ENCODE measurements at regions not wholly inside any gene's neighbourhood (a gene's known extent, or its start where the extent isn't known, plus 50 kb on each side); places are given as distances from the start of the nearest gene placed in this dataset.

DNA sequence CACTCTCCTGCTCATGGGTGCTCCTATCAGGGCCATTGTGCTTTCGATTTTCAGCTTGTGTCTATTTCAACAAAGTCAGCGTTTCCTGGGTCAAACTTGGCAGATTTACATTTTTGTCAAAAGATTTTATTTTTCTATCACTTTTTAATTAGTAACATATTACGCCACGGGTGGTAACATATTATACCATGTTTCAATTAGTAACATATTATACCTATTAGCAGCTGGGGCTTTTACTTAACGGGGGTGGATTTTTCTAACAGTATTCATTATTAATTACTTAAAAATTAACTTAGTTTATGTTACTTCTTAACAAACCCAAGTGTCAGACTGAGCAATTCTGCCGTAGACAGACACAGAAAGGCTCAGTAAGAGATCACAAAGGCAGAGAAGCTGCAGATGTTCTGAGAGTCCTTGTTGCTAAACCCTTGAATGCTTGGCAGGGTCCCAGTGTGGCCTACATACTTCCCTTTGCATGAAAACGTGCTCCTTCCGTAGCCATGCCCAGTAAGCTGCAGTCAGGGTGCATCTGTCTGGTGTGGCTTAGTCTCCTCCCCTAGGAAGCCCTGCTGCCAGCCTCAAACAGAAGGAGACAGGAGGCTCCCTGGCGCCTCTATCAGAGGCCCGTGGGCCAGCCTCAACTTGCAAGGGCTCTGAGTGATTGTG, 263.1 kb upstream of the CXCL12 start:
- H3K14ac ChIP-seq (ENCODE audit: low read length) = no peak overlapping the region
- H3K79me2 ChIP-seq (ENCODE audit: control insufficient read depth, insufficient read depth, low read length, poor library complexity) = no peaks in the 10 kb centered on the region
- no peak overlapping the region for H4K8ac ChIP-seq (ENCODE audit: low read depth, low read length)
- no peak overlapping the region for H3K4me2 ChIP-seq (ENCODE audit: low read length)
- no peaks in the 10 kb centered on the region for H3K79me1 ChIP-seq (ENCODE audit: low read length)
- H4K91ac ChIP-seq (ENCODE audit: low read depth, low read length) = no peak overlapping the region
- H3K27me3 ChIP-seq (ENCODE audit: insufficient read depth, low read length) = no peaks in the 10 kb centered on the region
- no peak overlapping the region for H2AK5ac ChIP-seq (ENCODE audit: low read length)
- no peak overlapping the region for H2BK120ac ChIP-seq (ENCODE audit: insufficient read depth, low read length, poor library complexity)
- no peaks in the 10 kb centered on the region for H3K9me3 ChIP-seq (ENCODE audit: insufficient read depth, low read depth, low read length)
- H3K18ac ChIP-seq (ENCODE audit: low read length) = no peak overlapping the region
- no peaks in the 10 kb centered on the region for H3K36me3 ChIP-seq (ENCODE audit: control insufficient read depth in 1 of 2, insufficient read depth in 2 of 2, low read length in 2 of 2)
- no peak overlapping the region for H3K23ac ChIP-seq (ENCODE audit: low read length)
- H3K4ac ChIP-seq (ENCODE audit: low read depth, low read length) = no peak overlapping the region
- no peak overlapping the region for H2BK5ac ChIP-seq (ENCODE audit: low read depth, low read length, poor library complexity)
- H3K4me1 ChIP-seq (ENCODE audit: control insufficient read depth in 1 of 2, insufficient read depth in 2 of 2, low read length in 2 of 2) = no peaks in the 10 kb centered on the region
- no peak overlapping the region for H3K27ac ChIP-seq (ENCODE audit: low read depth, low read length)
- no peak overlapping the region for H2BK12ac ChIP-seq (ENCODE audit: low read length)
- no CpG with 5 or more reads among the region's 10 CpGs for WGBS (ENCODE audit: extremely low coverage, insufficient coverage, insufficient read length)
- DNase-seq = no peak
- H2AFZ ChIP-seq (ENCODE audit: insufficient read depth, low read length, poor library complexity) = no peak overlapping the region
- H4K12ac ChIP-seq (ENCODE audit: low read depth, low read length) = no peak overlapping the region
- H3K4me3 ChIP-seq (ENCODE audit: low read depth, low read length) = no peak overlapping the region
- H3K9ac ChIP-seq (ENCODE audit: low read length) = no peak overlapping the region

DNA sequence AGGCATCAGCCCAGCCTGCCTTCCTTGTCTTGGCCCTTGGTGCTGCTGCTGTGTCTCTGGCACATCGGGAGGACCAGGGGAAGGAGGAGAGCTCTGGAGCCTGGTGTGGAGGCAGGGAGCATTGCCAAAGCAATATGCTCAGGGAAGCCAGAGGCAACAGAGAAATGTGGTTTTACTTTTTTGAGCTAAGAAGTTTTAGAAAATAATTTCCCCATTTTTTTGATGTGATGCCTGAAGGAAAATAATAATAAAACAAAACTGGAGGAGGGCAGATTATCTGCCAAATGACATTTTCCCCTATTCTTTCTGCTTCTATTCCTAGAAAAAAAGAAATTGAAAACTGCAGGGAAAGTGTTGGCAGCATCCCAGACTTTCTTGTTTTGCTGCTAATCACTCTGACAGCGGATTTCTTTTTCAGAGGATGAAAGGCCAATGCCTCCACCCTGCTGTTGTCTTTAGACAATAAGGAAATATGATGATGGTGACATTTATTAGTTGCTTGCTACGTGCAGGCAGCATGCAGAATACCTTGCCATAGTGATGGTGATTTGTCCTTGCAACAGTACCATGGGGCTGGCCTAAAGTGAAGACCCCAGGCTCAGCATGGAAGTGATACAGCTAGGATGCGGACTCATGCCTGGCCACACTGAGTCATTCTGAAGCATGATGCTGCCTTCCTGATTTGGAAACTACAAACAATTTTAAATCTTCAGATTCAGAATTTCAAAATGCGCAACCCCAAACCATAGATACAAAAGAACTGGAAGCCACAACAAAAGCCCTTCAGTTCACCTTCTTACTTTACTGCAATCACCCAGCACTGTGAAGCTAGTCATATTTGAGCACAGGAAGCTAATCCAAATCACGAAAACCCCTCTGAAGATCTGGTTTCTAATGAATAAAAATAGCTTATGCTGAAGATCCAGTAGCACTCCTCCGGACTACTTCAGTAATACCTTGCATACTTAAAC, 260.2 kb upstream of the TMEM72 start:
- H4K12ac ChIP-seq (ENCODE audit: low read depth, low read length) = no peak overlapping the region
- no peak overlapping the region for H2BK12ac ChIP-seq (ENCODE audit: low read length)
- WGBS (ENCODE audit: extremely low coverage, insufficient coverage, insufficient read length) = no CpG with 5 or more reads among the region's 7 CpGs
- DNase-seq = no peak
- no peaks in the 10 kb centered on the region for H3K79me1 ChIP-seq (ENCODE audit: low read length)
- H3K27ac ChIP-seq (ENCODE audit: low read depth, low read length) = no peak overlapping the region
- no peak overlapping the region for H3K4me2 ChIP-seq (ENCODE audit: low read length)
- H2AK5ac ChIP-seq (ENCODE audit: low read length) = no peak overlapping the region
- no peaks in the 10 kb centered on the region for H3K36me3 ChIP-seq (ENCODE audit: control insufficient read depth in 1 of 2, insufficient read depth in 2 of 2, low read length in 2 of 2)
- H4K91ac ChIP-seq (ENCODE audit: low read depth, low read length) = no peak overlapping the region
- H3K18ac ChIP-seq (ENCODE audit: low read length) = no peak overlapping the region
- no peaks in the 10 kb centered on the region for H3K27me3 ChIP-seq (ENCODE audit: insufficient read depth, low read length)
- no peak overlapping the region for H3K23ac ChIP-seq (ENCODE audit: low read length)
- no peak overlapping the region for H3K9ac ChIP-seq (ENCODE audit: low read length)
- H3K14ac ChIP-seq (ENCODE audit: low read length) = no peak overlapping the region
- H3K79me2 ChIP-seq (ENCODE audit: control insufficient read depth, insufficient read depth, low read length, poor library complexity) = no peaks in the 10 kb centered on the region
- no peak overlapping the region for H2AFZ ChIP-seq (ENCODE audit: insufficient read depth, low read length, poor library complexity)
- H3K4me3 ChIP-seq (ENCODE audit: low read depth, low read length) = no peak overlapping the region
- H3K9me3 ChIP-seq (ENCODE audit: insufficient read depth, low read depth, low read length) = no peaks in the 10 kb centered on the region
- H3K4me1 ChIP-seq (ENCODE audit: control insufficient read depth in 1 of 2, insufficient read depth in 2 of 2, low read length in 2 of 2) = no peaks in the 10 kb centered on the region
- no peak overlapping the region for H4K8ac ChIP-seq (ENCODE audit: low read depth, low read length)
- H2BK5ac ChIP-seq (ENCODE audit: low read depth, low read length, poor library complexity) = no peak overlapping the region
- H2BK120ac ChIP-seq (ENCODE audit: insufficient read depth, low read length, poor library complexity) = no peak overlapping the region
- H3K4ac ChIP-seq (ENCODE audit: low read depth, low read length) = no peak overlapping the region

DNA sequence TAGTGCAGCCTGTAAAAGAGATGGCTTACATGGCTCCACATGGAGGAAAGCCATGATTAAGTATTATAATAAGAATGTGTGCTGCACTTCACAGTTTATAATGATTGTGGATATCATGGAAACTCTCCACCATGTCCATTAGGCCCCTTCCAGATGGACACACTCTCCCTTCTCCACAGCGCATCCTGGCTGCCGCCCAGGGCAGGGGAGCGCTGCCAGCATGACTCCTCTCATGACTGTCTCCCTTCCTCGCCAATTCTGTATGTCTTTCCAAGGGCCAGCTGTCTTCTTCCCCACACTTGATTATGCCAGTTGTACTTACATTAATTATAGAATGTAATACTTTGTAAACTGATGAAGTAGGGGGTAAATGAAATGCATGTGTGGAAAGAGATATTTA, 259.3 kb upstream of the TMEM72 start:
- H2BK5ac ChIP-seq (ENCODE audit: low read depth, low read length, poor library complexity) = no peak overlapping the region
- no peak overlapping the region for H3K9ac ChIP-seq (ENCODE audit: low read length)
- no CpG with 5 or more reads among the region's 4 CpGs for WGBS (ENCODE audit: extremely low coverage, insufficient coverage, insufficient read length)
- no peak overlapping the region for H3K4me2 ChIP-seq (ENCODE audit: low read length)
- H3K18ac ChIP-seq (ENCODE audit: low read length) = no peak overlapping the region
- no peak for DNase-seq
- H3K4me3 ChIP-seq (ENCODE audit: low read depth, low read length) = no peak overlapping the region
- H2AK5ac ChIP-seq (ENCODE audit: low read length) = no peak overlapping the region
- no peak overlapping the region for H2AFZ ChIP-seq (ENCODE audit: insufficient read depth, low read length, poor library complexity)
- H2BK12ac ChIP-seq (ENCODE audit: low read length) = no peak overlapping the region
- H3K9me3 ChIP-seq (ENCODE audit: insufficient read depth, low read depth, low read length) = no peaks in the 10 kb centered on the region
- H4K91ac ChIP-seq (ENCODE audit: low read depth, low read length) = no peak overlapping the region
- H4K8ac ChIP-seq (ENCODE audit: low read depth, low read length) = no peak overlapping the region
- no peaks in the 10 kb centered on the region for H3K27me3 ChIP-seq (ENCODE audit: insufficient read depth, low read length)
- no peaks in the 10 kb centered on the region for H3K4me1 ChIP-seq (ENCODE audit: control insufficient read depth in 1 of 2, insufficient read depth in 2 of 2, low read length in 2 of 2)
- no peak overlapping the region for H3K14ac ChIP-seq (ENCODE audit: low read length)
- H2BK120ac ChIP-seq (ENCODE audit: insufficient read depth, low read length, poor library complexity) = no peak overlapping the region
- no peak overlapping the region for H3K4ac ChIP-seq (ENCODE audit: low read depth, low read length)
- no peaks in the 10 kb centered on the region for H3K36me3 ChIP-seq (ENCODE audit: control insufficient read depth in 1 of 2, insufficient read depth in 2 of 2, low read length in 2 of 2)
- no peak overlapping the region for H3K23ac ChIP-seq (ENCODE audit: low read length)
- no peak overlapping the region for H4K12ac ChIP-seq (ENCODE audit: low read depth, low read length)
- H3K27ac ChIP-seq (ENCODE audit: low read depth, low read length) = no peak overlapping the region
- H3K79me1 ChIP-seq (ENCODE audit: low read length) = no peaks in the 10 kb centered on the region
- H3K79me2 ChIP-seq (ENCODE audit: control insufficient read depth, insufficient read depth, low read length, poor library complexity) = no peaks in the 10 kb centered on the region

DNA sequence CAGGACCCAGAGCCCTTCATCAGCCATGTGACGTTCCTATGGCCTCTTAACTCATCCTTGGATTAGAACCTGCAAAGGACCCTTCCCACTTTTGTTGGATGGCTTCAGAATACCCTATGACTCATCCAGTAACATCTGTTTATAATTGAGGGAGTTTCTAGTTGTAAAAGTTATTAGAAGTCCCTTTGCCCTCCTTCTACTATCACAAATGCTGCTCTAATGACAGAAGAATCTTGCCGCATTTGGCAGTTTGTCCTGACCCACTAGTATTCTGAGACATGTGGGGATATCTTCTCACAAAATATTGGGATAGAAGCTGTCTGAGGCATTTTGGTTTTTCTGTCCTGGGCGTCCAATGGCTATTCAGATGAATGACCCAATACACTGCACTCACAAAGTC, 251.8 kb upstream of the TMEM72 start:
- Histone ChIP-seq H3K4me3 (ENCODE audit: low read depth, low read length) (no peak overlapping the region), H2AK5ac (ENCODE audit: low read length) (no peak overlapping the region), H3K9me3 (ENCODE audit: insufficient read depth, low read depth, low read length) (no peaks in the 10 kb centered on the region), H3K18ac (ENCODE audit: low read length) (no peak overlapping the region), H3K27me3 (ENCODE audit: insufficient read depth, low read length) (no peaks in the 10 kb centered on the region), H3K36me3 (ENCODE audit: control insufficient read depth in 1 of 2, insufficient read depth in 2 of 2, low read length in 2 of 2) (no peaks in the 10 kb centered on the region), H3K23ac (ENCODE audit: low read length) (no peak overlapping the region), H3K9ac (ENCODE audit: low read length) (no peak overlapping the region), H3K79me2 (ENCODE audit: control insufficient read depth, insufficient read depth, low read length, poor library complexity) (no peaks in the 10 kb centered on the region), H3K4ac (ENCODE audit: low read depth, low read length) (no peak overlapping the region), H3K79me1 (ENCODE audit: low read length) (no peaks in the 10 kb centered on the region), H3K14ac (ENCODE audit: low read length) (no peak overlapping the region), H2BK5ac (ENCODE audit: low read depth, low read length, poor library complexity) (no peak overlapping the region), H3K27ac (ENCODE audit: low read depth, low read length) (no peak overlapping the region), H2BK12ac (ENCODE audit: low read length) (no peak overlapping the region), H3K4me1 (ENCODE audit: control insufficient read depth in 1 of 2, insufficient read depth in 2 of 2, low read length in 2 of 2) (peaks cover 0 to 3% of the 10 kb centered on the region in 2 experiments), H4K91ac (ENCODE audit: low read depth, low read length) (no peak overlapping the region), H2AFZ (ENCODE audit: insufficient read depth, low read length, poor library complexity) (no peak overlapping the region), H2BK120ac (ENCODE audit: insufficient read depth, low read length, poor library complexity) (no peak overlapping the region), H4K12ac (ENCODE audit: low read depth, low read length) (no peak overlapping the region), H3K4me2 (ENCODE audit: low read length) (no peak overlapping the region), H4K8ac (ENCODE audit: low read depth, low read length) (no peak overlapping the region)
- no peak for DNase-seq
- WGBS (ENCODE audit: extremely low coverage, insufficient coverage, insufficient read length) = no CpG with 5 or more reads among the region's 3 CpGs

Measured in trophoblast cell (in vitro differentiated cells and primary cell).